Activated T-cell treated with anti-CD3 and anti-CD28 coated beads, Interleukin-2, amount 50 U/mL, for 4 hours (primary cell): ENCODE measurements at regions not wholly inside any gene's neighbourhood (a gene's known extent, or its start where the extent isn't known, plus 50 kb on each side); places are given as distances from the start of the nearest gene placed in this dataset.
"Not testable (repeated sequence)": the region's sequence is repeated elsewhere in the genome, so short reads cannot be mapped to it uniquely, and the experiment has no call there.

Source experiments
- ATAC-seq, 2 donors: fragments of 200-7000 bp; cut with Tn5 transposase; one replicate each; pipeline ENCODE4 v1.10.0; 2021
- DNase-seq: peaks from one replicate; pipeline ENCODE4 v3.0.0-alpha.2; 2020
- H3K27me3 Mint-ChIP-seq: one replicate; pipeline ENCODE4 v1.8.0; 2021; ENCODE audit warnings: low read depth, mixed read lengths
- H3K36me3 Mint-ChIP-seq: one replicate; pipeline ENCODE4 v1.8.0; 2022; ENCODE audit warnings: mixed read lengths; ENCODE audit not compliant: insufficient read depth
- H3K4me1 Mint-ChIP-seq: one replicate; pipeline ENCODE4 v1.8.0; 2021; ENCODE audit warnings: low read depth, mixed read lengths
- H3K4me3 Mint-ChIP-seq: one replicate; pipeline ENCODE4 v1.8.0; 2021; ENCODE audit warnings: mild to moderate bottlenecking, moderate library complexity, mixed read lengths
- H3K9me3 Mint-ChIP-seq: one replicate; pipeline ENCODE4 v1.8.0; 2021; ENCODE audit warnings: mixed read lengths

GRCh38 chr13:38090913-38091312 is 221.3 kb upstream of the TRPC4 start:
- Mint-ChIP-seq H3K4me1 (no peaks in the 10 kb centered on the region), H3K36me3 (no peaks in the 10 kb centered on the region), H3K9me3 (no peaks in the 10 kb centered on the region), H3K4me3 (no peak overlapping the region), H3K27me3 (no peaks in the 10 kb centered on the region)
- no peak for ATAC-seq
- DNase-seq: no peak

- Mint-ChIP-seq H3K4me1 (no peaks in the 10 kb centered on the region), H3K4me3 (no peak overlapping the region), H3K36me3 (peaks cover 2% of the 10 kb centered on the region), H3K27me3 (no peaks in the 10 kb centered on the region), H3K9me3 (peaks cover 29% of the 10 kb centered on the region)
- DNase-seq (no peak), ATAC-seq (no peak)
Measured at GRCh38 chr13:38086721-38087120, 217.1 kb upstream of the TRPC4 start.

- Mint-ChIP-seq H3K27me3 (no peaks in the 10 kb centered on the region), H3K36me3 (peaks cover 2% of the 10 kb centered on the region), H3K9me3 (peaks cover 36% of the 10 kb centered on the region), H3K4me3 (no peak overlapping the region), H3K4me1 (no peaks in the 10 kb centered on the region)
- no peak for DNase-seq
- ATAC-seq: no peak
Measured at GRCh38 chr13:38086013-38086412, 216.4 kb upstream of the TRPC4 start.

GRCh38 chr13:38073931-38074330 is 204.4 kb upstream of the TRPC4 start:
- DNase-seq: no peak
- H3K36me3 Mint-ChIP-seq: no peaks in the 10 kb centered on the region
- no peak overlapping the region for H3K4me3 Mint-ChIP-seq
- peaks cover 18% of the 10 kb centered on the region for H3K9me3 Mint-ChIP-seq
- no peaks in the 10 kb centered on the region for H3K4me1 Mint-ChIP-seq
- H3K27me3 Mint-ChIP-seq: no peaks in the 10 kb centered on the region
- ATAC-seq: no peak

- DNase-seq (no peak), ATAC-seq (no peak)
- H3K36me3 Mint-ChIP-seq: no peaks in the 10 kb centered on the region
- H3K9me3 Mint-ChIP-seq: peaks cover 12% of the 10 kb centered on the region
- H3K4me1 Mint-ChIP-seq: no peaks in the 10 kb centered on the region
- no peak overlapping the region for H3K4me3 Mint-ChIP-seq
- no peaks in the 10 kb centered on the region for H3K27me3 Mint-ChIP-seq
Measured at GRCh38 chr13:38072696-38073095, 203.1 kb upstream of the TRPC4 start.

- not testable (repeated sequence) for H3K4me3 Mint-ChIP-seq, ATAC-seq, H3K27me3 Mint-ChIP-seq, H3K36me3 Mint-ChIP-seq, DNase-seq, H3K4me1 Mint-ChIP-seq
- peaks cover 15% of the 10 kb centered on the region for H3K9me3 Mint-ChIP-seq
Measured at GRCh38 chr13:38071340-38071739, 201.8 kb upstream of the TRPC4 start.

- ATAC-seq (no peak), DNase-seq (no peak)
- Mint-ChIP-seq H3K36me3 (no peaks in the 10 kb centered on the region), H3K4me1 (no peaks in the 10 kb centered on the region), H3K9me3 (no peaks in the 10 kb centered on the region), H3K27me3 (no peaks in the 10 kb centered on the region), H3K4me3 (no peak overlapping the region)
Measured at GRCh38 chr13:38053896-38054295, 184.3 kb upstream of the TRPC4 start.

GRCh38 chr13:38046049-38046376 is 176.4 kb upstream of the TRPC4 start:
- DNase-seq (no peak), ATAC-seq (no peak)
- Mint-ChIP-seq H3K27me3 (no peaks in the 10 kb centered on the region), H3K4me3 (no peak overlapping the region), H3K9me3 (peaks cover 15% of the 10 kb centered on the region), H3K36me3 (no peaks in the 10 kb centered on the region), H3K4me1 (no peaks in the 10 kb centered on the region)

GRCh38 chr13:38045278-38046048 is 175.9 kb upstream of the TRPC4 start:
- Mint-ChIP-seq H3K36me3 (no peaks in the 10 kb centered on the region), H3K4me3 (no peak overlapping the region), H3K9me3 (peaks cover 18% of the 10 kb centered on the region), H3K4me1 (no peaks in the 10 kb centered on the region), H3K27me3 (no peaks in the 10 kb centered on the region)
- no peak for DNase-seq
- ATAC-seq: no peak

GRCh38 chr13:38044067-38044466 is 174.5 kb upstream of the TRPC4 start:
- H3K4me3 Mint-ChIP-seq: no peak overlapping the region
- H3K9me3 Mint-ChIP-seq: peaks cover 18% of the 10 kb centered on the region
- H3K27me3 Mint-ChIP-seq: no peaks in the 10 kb centered on the region
- DNase-seq (no peak), ATAC-seq (no peak)
- H3K4me1 Mint-ChIP-seq: no peaks in the 10 kb centered on the region
- no peaks in the 10 kb centered on the region for H3K36me3 Mint-ChIP-seq

- Mint-ChIP-seq H3K36me3 (no peaks in the 10 kb centered on the region), H3K9me3 (peaks cover 18% of the 10 kb centered on the region), H3K27me3 (no peaks in the 10 kb centered on the region), H3K4me3 (no peak overlapping the region), H3K4me1 (no peaks in the 10 kb centered on the region)
- no peak for ATAC-seq
- no peak for DNase-seq
Measured at GRCh38 chr13:38042771-38043170, 173.2 kb upstream of the TRPC4 start.

- Mint-ChIP-seq H3K27me3 (no peaks in the 10 kb centered on the region), H3K9me3 (peaks cover 48% of the 10 kb centered on the region), H3K4me1 (no peaks in the 10 kb centered on the region), H3K36me3 (no peaks in the 10 kb centered on the region), H3K4me3 (no peak overlapping the region)
- DNase-seq: no peak
- ATAC-seq: no peak
Measured at GRCh38 chr13:38024431-38024830, 154.9 kb upstream of the TRPC4 start.

GRCh38 chr13:38017320-38017719 is 147.7 kb upstream of the TRPC4 start:
- H3K36me3 Mint-ChIP-seq: no peaks in the 10 kb centered on the region
- DNase-seq (no peak), ATAC-seq (no peak)
- no peaks in the 10 kb centered on the region for H3K4me1 Mint-ChIP-seq
- no peaks in the 10 kb centered on the region for H3K27me3 Mint-ChIP-seq
- H3K4me3 Mint-ChIP-seq: no peak overlapping the region
- peaks cover 56% of the 10 kb centered on the region for H3K9me3 Mint-ChIP-seq

- H3K4me1 Mint-ChIP-seq: no peaks in the 10 kb centered on the region
- peaks cover 23% of the 10 kb centered on the region for H3K9me3 Mint-ChIP-seq
- no peaks in the 10 kb centered on the region for H3K36me3 Mint-ChIP-seq
- no peaks in the 10 kb centered on the region for H3K27me3 Mint-ChIP-seq
- DNase-seq: no peak
- no peak overlapping the region for H3K4me3 Mint-ChIP-seq
- ATAC-seq: no peak
Measured at GRCh38 chr13:38013676-38014075, 144.1 kb upstream of the TRPC4 start.

GRCh38 chr13:38012096-38012495 is 142.5 kb upstream of the TRPC4 start:
- H3K9me3 Mint-ChIP-seq: peaks cover 10% of the 10 kb centered on the region
- no peak for ATAC-seq
- DNase-seq: no peak
- H3K4me1 Mint-ChIP-seq: no peaks in the 10 kb centered on the region
- no peaks in the 10 kb centered on the region for H3K36me3 Mint-ChIP-seq
- no peak overlapping the region for H3K4me3 Mint-ChIP-seq
- H3K27me3 Mint-ChIP-seq: no peaks in the 10 kb centered on the region

- no peak overlapping the region for H3K4me3 Mint-ChIP-seq
- H3K9me3 Mint-ChIP-seq: peaks cover 1% of the 10 kb centered on the region
- ATAC-seq: no peak
- no peaks in the 10 kb centered on the region for H3K4me1 Mint-ChIP-seq
- no peak for DNase-seq
- H3K36me3 Mint-ChIP-seq: no peaks in the 10 kb centered on the region
- H3K27me3 Mint-ChIP-seq: no peaks in the 10 kb centered on the region
Measured at GRCh38 chr13:38008636-38009035, 139.1 kb upstream of the TRPC4 start.
